H1 (cell line): ENCODE measurements at regions not wholly inside any gene's neighbourhood (a gene's known extent, or its start where the extent isn't known, plus 50 kb on each side); places are given as distances from the start of the nearest gene placed in this dataset.

ENCODE experiments used
- CTCF ChIA-PET: fragments of 300-600 bp; sonication (Branson Sonifier 250); formaldehyde crosslinking; loops from one replicate; lab custom pipeline; 2021; ENCODE audit not compliant: partially characterized antibody; lab: Charles Lee
- POLR2A ChIA-PET: fragments of 300-600 bp; sonication (Branson Sonifier 250); formaldehyde crosslinking; loops from one replicate; lab custom pipeline; 2021; ENCODE audit warnings: inconsistent platforms; ENCODE audit not compliant: partially characterized antibody; lab: Charles Lee
- DNase-seq, 2 experiments: peaks; one replicate each; pipeline versions ENCODE4 v3.0.0 to v3.0.0-alpha.2; 2010 to 2022; ENCODE audit warnings: low spot score in 2 of 2, low read depth in 1 of 2, mixed read lengths in 1 of 2
- FAIRE-seq: peaks from 2 replicates; lab custom pipeline; 2011; peaks lifted over from hg19 to GRCh38; lab: Jason Lieb, UNC
- H2AFZ ChIP-seq: 2 replicates; pipeline ENCODE4 v1.8.1; 2012; ENCODE audit warnings: low read length, inconsistent platforms
- H2AK5ac ChIP-seq: 2 replicates; pipeline ENCODE4 v1.6.1; 2013; ENCODE audit warnings: low read depth, low read length
- H2BK120ac ChIP-seq: replicated peaks from 2 replicates; pipeline ENCODE3; 2013; ENCODE audit warnings: low read depth, low read length, inconsistent platforms
- H2BK12ac ChIP-seq: 2 replicates; pipeline ENCODE4 v1.6.1; 2013; ENCODE audit warnings: low read depth, low read length
- H2BK15ac ChIP-seq: 2 replicates; pipeline ENCODE4 v1.6.1; 2013; ENCODE audit warnings: low read length
- H2BK20ac ChIP-seq: 2 replicates; pipeline ENCODE4 v1.6.1; 2013; ENCODE audit warnings: low read length
- H2BK5ac ChIP-seq: 2 replicates; pipeline ENCODE4 v1.6.1; 2013; ENCODE audit warnings: low read depth, low read length
- H3K14ac ChIP-seq: 2 replicates; pipeline ENCODE4 v1.6.1; 2013; ENCODE audit warnings: inconsistent platforms; ENCODE audit not compliant: insufficient read length
- H3K18ac ChIP-seq: 2 replicates; pipeline ENCODE4 v1.6.1; 2013; ENCODE audit warnings: low read length; ENCODE audit errors: extremely low read depth
- H3K23ac ChIP-seq: 2 replicates; pipeline ENCODE4 v1.6.1; 2013; ENCODE audit warnings: inconsistent platforms; ENCODE audit not compliant: insufficient read length
- H3K23me2 ChIP-seq: 2 replicates; pipeline ENCODE4 v1.6.1; 2013; ENCODE audit warnings: low read depth, low read length
- H3K27ac ChIP-seq: 2 replicates; pipeline ENCODE4 v1.6.1; 2011; ENCODE audit warnings: low read depth, low read length, inconsistent platforms
- H3K27me3 ChIP-seq, 4 experiments: replicated peaks in 1 of 4; 1 replicate in 1 of 4; 2 replicates in 3 of 4; pipeline versions ENCODE4 v1.6.1 to v1.8.1; 2011 to 2013; ENCODE audit warnings: low read length in 3 of 4, mild to moderate bottlenecking in 3 of 4, inconsistent platforms in 2 of 4, mixed read lengths in 2 of 4, moderate library complexity in 1 of 4; ENCODE audit not compliant: control insufficient read depth in 3 of 4, insufficient read depth in 3 of 4; ENCODE audit errors: extremely low read depth in 1 of 4
- H3K36me3 ChIP-seq, 4 experiments: 2 replicates each; pipeline versions ENCODE4 v1.6.1 to v1.8.1; 2011 to 2013; ENCODE audit warnings: mild to moderate bottlenecking in 4 of 4, low read length in 3 of 4, moderate library complexity in 2 of 4, control low read depth in 1 of 4, inconsistent platforms in 1 of 4; ENCODE audit not compliant: insufficient read depth in 4 of 4, control insufficient read depth in 2 of 4
- H3K4ac ChIP-seq: replicated peaks from 2 replicates; pipeline ENCODE3; 2013; ENCODE audit warnings: low read length, low read depth, mixed read lengths, inconsistent platforms; ENCODE audit not compliant: insufficient read length
- H3K4me1 ChIP-seq, 4 experiments: replicated peaks in 1 of 4; 1 replicate in 1 of 4; 2 replicates in 3 of 4; pipeline versions ENCODE4 v1.6.1 to v1.8.1; 2011 to 2013; ENCODE audit warnings: low read length in 3 of 4, inconsistent platforms in 2 of 4, mixed read lengths in 1 of 4; ENCODE audit not compliant: insufficient read depth in 4 of 4, control insufficient read depth in 3 of 4
- H3K4me2 ChIP-seq, 2 experiments: 2 replicates each; pipeline versions ENCODE4 v1.6.1 to v1.8.1; 2011 to 2013; ENCODE audit warnings: low read depth in 2 of 2, low read length in 2 of 2, control low read depth in 1 of 2, inconsistent platforms in 1 of 2, mild to moderate bottlenecking in 1 of 2; ENCODE audit not compliant: insufficient read depth in 1 of 2
- H3K4me3 ChIP-seq, 4 experiments: fragments of 200-600, 300-600 bp in 1 of 4; sonication (generic), shearing (Covaris generic), sonication (Bioruptor Twin) in 1 of 4; 2 replicates each; pipeline versions ENCODE4 v1.5.1 to v1.8.1; 2011 to 2016; ENCODE audit warnings: low read length in 4 of 4, low read depth in 3 of 4, control low read depth in 2 of 4, inconsistent platforms in 2 of 4, mild to moderate bottlenecking in 2 of 4, mixed read lengths in 1 of 4, moderate library complexity in 1 of 4; ENCODE audit not compliant: insufficient read depth in 2 of 4; ENCODE audit errors: extremely low read depth in 1 of 4
- H3K56ac ChIP-seq: replicated peaks from 2 replicates; pipeline ENCODE3; 2013; ENCODE audit warnings: low read depth, mild to moderate bottlenecking, mixed read lengths, low read length, inconsistent platforms; ENCODE audit not compliant: insufficient read length
- H3K79me1 ChIP-seq: 2 replicates; pipeline ENCODE4 v1.6.1; 2013; ENCODE audit warnings: low read depth, low read length, control low read depth
- H3K79me2 ChIP-seq, 2 experiments: 2 replicates each; pipeline versions ENCODE4 v1.6.1 to v1.8.1; 2012 to 2013; ENCODE audit warnings: low read length in 2 of 2, mild to moderate bottlenecking in 2 of 2, inconsistent platforms in 1 of 2; ENCODE audit not compliant: insufficient read depth in 2 of 2, control insufficient read depth in 1 of 2
- H3K9ac ChIP-seq, 4 experiments: replicated peaks in 1 of 4; 1 replicate in 1 of 4; 2 replicates in 3 of 4; pipeline versions ENCODE4 v1.6.1 to v1.8.1; 2011 to 2013; ENCODE audit warnings: low read depth in 3 of 4, low read length in 3 of 4, control low read depth in 2 of 4, mild to moderate bottlenecking in 2 of 4, moderate library complexity in 2 of 4, inconsistent platforms in 1 of 4; ENCODE audit errors: extremely low read depth in 1 of 4
- H3K9me3 ChIP-seq, 2 experiments: 2 replicates each; pipeline versions ENCODE4 v1.6.1 to v1.8.1; 2012 to 2013; ENCODE audit warnings: mild to moderate bottlenecking in 2 of 2, moderate library complexity in 2 of 2, control low read depth in 1 of 2, inconsistent platforms in 1 of 2, low read depth in 1 of 2, low read length in 1 of 2, mixed read lengths in 1 of 2; ENCODE audit not compliant: insufficient read depth in 2 of 2
- H4K20me1 ChIP-seq, 2 experiments: replicated peaks in 1 of 2; 2 replicates each; pipeline versions ENCODE3 to v1.8.1; 2011 to 2013; ENCODE audit warnings: inconsistent platforms in 2 of 2, low read length in 2 of 2, mild to moderate bottlenecking in 1 of 2; ENCODE audit not compliant: insufficient read depth in 2 of 2, control insufficient read depth in 1 of 2
- H4K5ac ChIP-seq: 2 replicates; pipeline ENCODE4 v1.6.1; 2013; ENCODE audit warnings: low read length, low read depth, mixed read lengths, inconsistent platforms; ENCODE audit not compliant: insufficient read length
- H4K8ac ChIP-seq: 2 replicates; pipeline ENCODE4 v1.8.0; 2013; ENCODE audit warnings: mild to moderate bottlenecking, moderate library complexity, low read length, inconsistent platforms; ENCODE audit not compliant: insufficient read depth; ENCODE audit errors: extremely low read depth
- H4K91ac ChIP-seq: replicated peaks from 2 replicates; pipeline ENCODE3; 2013; ENCODE audit warnings: low read length, mixed read lengths, inconsistent platforms; ENCODE audit not compliant: insufficient read length
- BRCA1 ChIP-seq: IDR thresholded peaks from 2 replicates; pipeline ENCODE4 v1.6.1; 2012; ENCODE audit warnings: low read depth, low read length, improper control_type of control experiment
- CBX5 ChIP-seq: fragments of 300-800, 300-1000 bp; sonication (generic); IDR thresholded peaks from 2 replicates; pipeline ENCODE4 v1.7.1; 2016; ENCODE audit warnings: antibody characterized with exemption, low read length, low read depth
- CBX8 ChIP-seq: fragments of 300-800, 300-1000 bp; sonication (generic); IDR thresholded peaks from 2 replicates; pipeline ENCODE4 v1.7.1; 2016; ENCODE audit warnings: low read depth, low read length, borderline replicate concordance
- EZH2 ChIP-seq: fragments of 200-600 bp; sonication (generic); IDR thresholded peaks from 2 replicates; pipeline ENCODE4 v1.7.1; 2012; ENCODE audit warnings: low read depth, mild to moderate bottlenecking, moderate library complexity, low read length, inconsistent platforms; ENCODE audit not compliant: severe bottlenecking
- GTF2F1 ChIP-seq: IDR thresholded peaks from 2 replicates; pipeline ENCODE4 v1.6.1; 2012; ENCODE audit warnings: low read depth, low read length, improper control_type of control experiment, borderline replicate concordance
- KDM5A ChIP-seq: fragments of 200-600 bp; IDR thresholded peaks from 2 replicates; pipeline ENCODE4 v1.7.1; 2012; ENCODE audit warnings: mild to moderate bottlenecking, low read length, inconsistent platforms, mixed read lengths
- RNF2 ChIP-seq: fragments of 200-900, 300-1000 bp; sonication (generic); IDR thresholded peaks from 2 replicates; pipeline ENCODE4 v1.7.1; 2016; ENCODE audit warnings: borderline replicate concordance, low read depth, mild to moderate bottlenecking, antibody characterized with exemption, low read length; ENCODE audit not compliant: poor library complexity, severe bottlenecking; ENCODE audit errors: missing control alignments
- SAP30 ChIP-seq: fragments of 300-600 bp; sonication (generic); IDR thresholded peaks from 2 replicates; pipeline ENCODE4 v1.7.1; 2012; ENCODE audit warnings: low read length, moderate library complexity, mild to moderate bottlenecking, inconsistent platforms; ENCODE audit not compliant: insufficient read depth, insufficient replicate concordance
- ZNF274 ChIP-seq: IDR thresholded peaks from 2 replicates; pipeline ENCODE4 v1.7.0; 2012; ENCODE audit warnings: low read length, borderline replicate concordance; ENCODE audit errors: extremely low read depth
- WGBS, 2 experiments: shearing (Covaris generic) in 1 of 2; methylation state at CpG; one replicate each; pipeline versions ENCODE4 v1.1.6 to v1.1.7; 2013 to 2015; ENCODE audit warnings: low lambda C conversion rate in 2 of 2, mixed read lengths in 2 of 2, inconsistent platforms in 1 of 2, low coverage in 1 of 2, missing lambda C conversion rate in 1 of 2; ENCODE audit not compliant: insufficient replicate concordance in 2 of 2, insufficient coverage in 1 of 2, insufficient read length in 1 of 2; ENCODE audit errors: extremely low coverage in 1 of 2, missing lambda C conversion rate in 1 of 2; 5-methylcytosine and 5-hydroxymethylcytosine counted together

- Histone ChIP-seq H3K23me2 (no peaks in the 10 kb centered on the region), H3K9me3 (no peaks in the 10 kb centered on the region), H3K18ac (no peak overlapping the region), H3K9ac (no peak overlapping the region), H3K4me2 (no peak overlapping the region), H2BK20ac (no peak overlapping the region), H2BK12ac (no peak overlapping the region), H4K8ac (peak overlapping the region; percentile 3; the same call in 1 of the 2 replicates), H3K4ac (no peak overlapping the region), H4K91ac (no peak overlapping the region), H4K20me1 (no peaks in the 10 kb centered on the region), H3K27ac (no peak overlapping the region), H3K27me3 (no peaks in the 10 kb centered on the region), H2BK15ac (no peak overlapping the region), H3K56ac (no peak overlapping the region), H3K14ac (no peak overlapping the region), H3K79me2 (no peaks in the 10 kb centered on the region), H3K4me3 (no peak overlapping the region), H4K5ac (no peak overlapping the region), H2AFZ (no peak overlapping the region), H3K36me3 (no peaks in the 10 kb centered on the region), H2AK5ac (no peak overlapping the region), H3K23ac (no peak overlapping the region), H2BK5ac (no peak overlapping the region), H3K4me1 (no peaks in the 10 kb centered on the region; a peak in 1 of 7 replicates), H3K79me1 (no peaks in the 10 kb centered on the region), H2BK120ac (no peak overlapping the region)
- ChIA-PET CTCF (no interaction called here), POLR2A (no interaction called here)
- DNase-seq (no peak), FAIRE-seq (no peak)
- WGBS, 2 experiments, result 92% methylated on average over 6 of the region's 6 CpGs; no CpG with 5 or more reads in 1 of the 2 experiments
- TF ChIP-seq BRCA1, result no peak
- TF ChIP-seq SAP30, result no peak
- TF ChIP-seq ZNF274, result no peak
- TF ChIP-seq CBX8, result no peak
- no peak for TF ChIP-seq RNF2
- TF ChIP-seq CBX5, result no peak
- TF ChIP-seq GTF2F1, result no peak
- no peak for TF ChIP-seq EZH2
- no peak for TF ChIP-seq KDM5A
These were observed 149.5 kb downstream of the MTX2 start for GRCh38 chr2:176418768-176419167.
